ENCODE measurements at regions not wholly inside any gene's neighbourhood (a gene's known extent, or its start where the extent isn't known, plus 50 kb on each side); places are given as distances from the start of the nearest gene placed in this dataset.
"Not testable (repeated sequence)": the region's sequence is repeated elsewhere in the genome, so short reads cannot be mapped to it uniquely, and the experiment has no call there.

DNA sequence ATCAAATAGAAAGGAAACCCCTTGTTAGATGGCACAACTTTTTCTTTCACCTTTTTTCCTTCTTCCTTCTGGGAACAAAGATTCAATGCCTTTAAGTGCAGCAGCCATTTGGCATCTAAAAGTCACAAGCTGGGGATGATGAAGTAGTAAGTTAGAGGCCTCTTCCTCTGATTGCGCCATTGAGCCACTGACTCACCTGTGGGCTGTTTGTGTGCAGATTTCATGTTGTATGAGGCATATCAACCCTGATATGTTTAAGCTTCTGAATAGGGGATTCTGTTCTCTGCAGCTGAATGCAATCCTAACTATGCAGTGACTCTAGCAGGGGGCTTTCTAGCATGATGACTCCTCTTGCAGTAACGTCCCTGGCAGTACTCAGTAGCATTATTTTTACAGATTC, 599.9 kb downstream of the CSNK1G3 start:
- DNase-seq (ENCODE audit: low spot score), result no peak

DNA sequence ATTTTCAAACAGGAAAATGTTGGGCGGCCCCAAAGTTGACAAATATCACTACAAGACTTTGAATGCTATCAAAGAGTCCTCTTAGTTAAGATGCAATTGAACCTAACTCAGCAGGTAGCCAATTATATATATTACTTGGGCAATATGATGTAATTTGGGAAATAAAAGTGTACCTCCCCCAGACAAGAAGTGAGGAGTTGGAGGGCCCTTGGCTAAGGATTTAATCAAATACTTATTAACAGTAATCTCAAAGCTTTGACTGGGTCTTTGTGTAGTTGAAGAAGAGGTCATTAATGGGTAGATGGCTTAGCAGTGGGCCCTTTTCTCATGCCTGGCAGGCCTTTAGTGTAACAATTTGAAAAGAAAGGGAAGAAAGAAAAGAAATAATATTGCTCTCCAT, 599.0 kb downstream of the CSNK1G3 start:
- DNase-seq (ENCODE audit: low spot score), result no peak

DNA sequence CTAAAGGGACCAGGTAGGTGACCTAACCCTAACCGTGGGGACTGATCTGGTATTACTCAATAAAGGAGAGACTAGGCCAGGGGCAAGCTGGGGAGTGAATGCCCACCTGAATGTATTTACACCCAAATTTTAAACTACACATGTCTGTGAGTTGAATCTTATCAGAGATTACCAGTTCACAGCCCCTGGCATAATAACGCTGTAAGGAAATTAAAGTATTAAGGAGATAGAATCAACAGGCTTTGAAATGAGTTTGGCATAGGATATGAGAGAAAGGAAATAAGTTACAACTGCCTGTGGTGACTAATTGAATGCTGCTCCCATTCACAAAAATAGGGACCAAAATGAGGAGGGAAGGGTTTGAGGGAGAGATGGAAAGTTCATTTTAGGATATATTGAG, 593.3 kb downstream of the CSNK1G3 start:
- DNase-seq (ENCODE audit: low spot score), result no peak

GRCh38 chr5:124104821-124105220, 592.8 kb downstream of the CSNK1G3 start:
- DNase-seq (ENCODE audit: low spot score), result no peak

DNA sequence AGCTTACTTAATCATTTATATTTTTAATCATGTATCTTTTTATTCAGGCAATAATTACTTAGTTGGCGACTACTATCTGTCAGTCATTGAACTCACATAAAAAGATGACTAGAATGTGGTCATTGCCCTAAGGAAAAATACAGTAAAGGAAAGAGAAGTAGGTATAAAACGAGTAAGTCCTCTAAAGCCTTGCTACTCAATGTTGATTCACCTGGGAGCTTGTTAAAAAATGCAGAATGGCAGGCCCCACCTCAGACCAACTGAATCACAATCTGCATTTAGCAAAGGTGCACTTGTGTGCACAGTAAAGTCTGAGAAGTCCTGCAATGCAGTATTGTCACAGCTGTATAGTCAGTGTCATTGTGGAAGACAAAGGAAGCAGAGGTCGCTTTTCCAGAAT, 592.4 kb downstream of the CSNK1G3 start:
- no peak for DNase-seq (ENCODE audit: low spot score)

GRCh38 chr5:124103671-124104070, 591.7 kb downstream of the CSNK1G3 start:
- DNase-seq (ENCODE audit: low spot score), result no peak

- not testable (repeated sequence) for DNase-seq (ENCODE audit: low spot score)
Observed at GRCh38 chr5:124103056-124103455, 591.1 kb downstream of the CSNK1G3 start.

DNA sequence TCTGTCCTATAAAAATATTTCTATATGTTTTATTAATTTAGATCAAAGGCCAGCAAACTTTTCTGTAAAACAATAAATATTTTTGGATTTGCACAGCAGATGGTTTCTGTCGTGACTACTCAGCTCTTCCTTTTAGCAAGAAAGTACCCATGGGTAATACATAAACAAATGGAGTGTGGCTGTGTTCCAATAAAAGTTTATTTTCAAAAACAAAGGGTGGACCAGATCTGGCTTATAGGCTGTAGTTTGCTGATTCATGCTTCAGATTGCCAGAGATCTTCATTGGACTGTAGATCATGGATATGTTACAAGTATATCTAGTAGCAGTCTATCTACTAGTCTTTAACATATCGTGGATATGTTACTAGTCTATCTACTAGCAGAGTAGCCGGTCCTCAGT, 590.5 kb downstream of the CSNK1G3 start:
- no peak for DNase-seq (ENCODE audit: low spot score)

DNA sequence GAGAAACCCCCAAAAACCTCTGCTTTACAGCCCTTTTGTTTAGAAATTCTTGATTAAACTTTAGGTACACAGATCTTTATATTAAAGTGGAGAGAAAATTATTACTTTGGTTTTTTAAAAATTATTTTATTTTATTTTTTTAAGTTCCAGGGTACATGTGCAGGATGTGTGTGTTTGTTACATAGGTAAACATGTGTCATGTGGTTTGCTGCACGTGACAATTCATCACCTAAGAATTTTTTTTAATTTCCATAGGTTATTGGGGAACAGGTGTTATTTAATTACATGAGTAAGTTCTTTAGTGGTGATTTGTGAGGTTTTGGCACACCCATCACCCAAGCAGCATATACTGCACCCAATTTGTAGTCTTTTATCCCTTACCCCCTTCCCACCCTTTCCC, 581.7 kb downstream of the CSNK1G3 start:
- DNase-seq (ENCODE audit: low spot score), result no peak

- no peak for DNase-seq (ENCODE audit: low spot score)
Observed at GRCh38 chr5:124090115-124090514, 578.1 kb downstream of the CSNK1G3 start.

- DNase-seq (ENCODE audit: low spot score), result no peak
Observed at GRCh38 chr5:124089578-124089977, 577.6 kb downstream of the CSNK1G3 start.

- DNase-seq (ENCODE audit: low spot score), result no peak
Observed at GRCh38 chr5:124088289-124089032, 576.5 kb downstream of the CSNK1G3 start.

- DNase-seq (ENCODE audit: low spot score), result no peak
Observed at GRCh38 chr5:124087752-124088151, 575.8 kb downstream of the CSNK1G3 start.

- DNase-seq (ENCODE audit: low spot score), result no peak
Observed at GRCh38 chr5:124080256-124080655, 568.3 kb downstream of the CSNK1G3 start.

GRCh38 chr5:124079062-124079461, 567.1 kb downstream of the CSNK1G3 start:
- no peak for DNase-seq (ENCODE audit: low spot score)

DNA sequence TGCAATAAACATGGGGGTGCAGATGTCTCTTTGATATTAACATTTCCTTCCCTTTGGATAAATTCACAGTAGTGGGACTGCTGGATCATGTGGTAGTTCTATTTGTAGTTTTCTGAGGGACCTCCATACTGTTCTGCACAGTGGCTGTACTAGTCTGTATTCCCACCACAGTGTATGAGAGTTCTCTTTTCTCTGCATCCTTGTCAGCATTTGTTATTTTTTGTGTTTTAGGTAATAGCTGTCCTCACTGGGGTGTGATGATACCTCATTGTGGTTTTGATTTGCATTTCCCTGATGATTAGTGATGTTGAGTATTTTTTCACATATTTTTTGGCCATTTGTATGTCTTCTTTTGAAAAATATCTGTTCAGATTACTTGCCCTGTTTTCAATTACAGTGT, 562.5 kb downstream of the CSNK1G3 start:
- DNase-seq (ENCODE audit: low spot score), result no peak

GRCh38 chr5:124072570-124072969, 560.6 kb downstream of the CSNK1G3 start:
- DNase-seq (ENCODE audit: low spot score), result no peak

DNA sequence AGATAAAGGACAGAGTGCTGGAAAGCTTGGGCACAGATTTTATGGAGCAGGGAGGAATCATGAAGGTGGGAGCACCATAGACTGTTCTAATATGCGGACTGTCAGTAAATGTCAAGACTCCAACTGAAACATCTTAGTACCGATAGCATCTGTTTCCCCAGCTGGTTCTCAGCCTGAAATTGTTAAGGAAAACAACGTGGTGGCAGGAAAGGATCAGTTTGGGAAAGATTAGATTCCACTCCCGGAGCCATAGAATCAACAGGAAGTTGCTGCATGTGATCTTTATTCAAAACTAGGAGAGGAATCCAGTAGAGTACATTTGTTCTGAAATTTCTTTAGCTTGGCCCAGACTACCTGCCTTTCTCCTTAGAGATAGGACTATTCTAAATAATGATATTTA, 559.1 kb downstream of the CSNK1G3 start:
- DNase-seq (ENCODE audit: low spot score), result no peak

GRCh38 chr5:124065508-124065907, 553.5 kb downstream of the CSNK1G3 start:
- DNase-seq (ENCODE audit: low spot score), result no peak

DNA sequence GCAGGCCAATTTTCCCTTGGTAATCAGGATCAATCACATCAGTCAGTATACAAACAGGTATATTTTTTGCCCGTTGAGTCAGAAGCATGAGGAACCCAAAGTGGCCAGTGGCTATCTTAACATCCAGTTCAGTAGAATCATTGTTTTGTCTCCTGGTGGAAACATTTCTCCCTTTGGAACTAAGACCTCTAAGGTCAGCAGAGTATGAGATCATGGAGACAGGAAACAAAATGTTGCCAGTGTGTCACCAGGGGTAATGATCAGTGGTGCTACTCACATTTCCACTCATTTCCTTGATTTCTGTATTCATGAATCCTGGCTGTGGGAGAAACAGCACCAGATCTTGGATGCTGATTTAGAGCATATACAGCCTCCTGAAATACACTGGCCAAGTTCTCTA, 553.0 kb downstream of the CSNK1G3 start:
- DNase-seq (ENCODE audit: low spot score), result no peak

- no peak for DNase-seq (ENCODE audit: low spot score)
Observed at GRCh38 chr5:124061663-124062062, 549.7 kb downstream of the CSNK1G3 start.

DNA sequence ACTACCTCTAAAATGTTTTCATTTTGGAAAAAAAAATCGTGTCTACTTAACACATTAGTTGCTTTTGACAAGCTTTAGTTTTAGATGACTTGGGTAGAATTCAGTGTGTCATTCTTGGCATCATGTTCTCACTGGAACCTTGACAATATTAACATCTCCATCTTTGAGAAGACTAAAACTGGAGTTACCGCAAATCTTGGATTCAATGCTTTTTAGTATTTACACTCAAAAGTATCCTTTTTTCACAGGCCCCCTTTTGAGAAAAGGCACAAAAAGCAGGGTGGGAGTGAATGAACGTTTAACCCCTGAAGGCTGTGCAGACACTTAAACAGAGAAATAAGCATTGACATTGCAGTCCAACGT, 549.1 kb downstream of the CSNK1G3 start:
- DNase-seq (ENCODE audit: low spot score), result no peak

GRCh38 chr5:124060413-124061067, 548.6 kb downstream of the CSNK1G3 start:
- no peak for DNase-seq (ENCODE audit: low spot score)

DNA sequence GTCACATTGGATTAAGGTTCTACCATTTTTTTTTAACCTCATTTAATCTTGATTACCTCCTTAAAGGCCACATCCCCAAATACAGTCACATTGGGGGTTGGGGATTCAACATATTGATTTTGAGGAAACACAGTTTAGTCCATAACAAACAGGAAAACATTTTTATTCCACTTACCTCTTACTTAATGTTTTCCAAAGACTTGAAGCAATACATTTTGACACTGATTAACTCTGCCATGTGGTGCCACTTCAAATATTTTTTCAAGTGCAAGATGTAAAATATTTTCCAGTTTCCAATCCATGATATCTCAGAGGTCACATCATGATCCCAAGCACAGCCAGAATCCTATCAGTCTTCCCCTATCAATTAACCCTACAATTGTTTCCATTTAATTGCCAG, 548.0 kb downstream of the CSNK1G3 start:
- DNase-seq (ENCODE audit: low spot score), result no peak

All from ecto neural progenitor cell (in vitro differentiated cells).